CD4-positive, alpha-beta T cell (primary cell): ENCODE measurements at regions not wholly inside any gene's neighbourhood (a gene's known extent, or its start where the extent isn't known, plus 50 kb on each side); places are given as distances from the start of the nearest gene placed in this dataset.

Source experiments
- ATAC-seq: fragments of 200-7000 bp; cut with Tn5 transposase; one replicate; pipeline ENCODE4 v1.10.0; 2022; ENCODE audit warnings: mild to moderate bottlenecking; ENCODE audit not compliant: poor library complexity
- CTCF ChIA-PET: fragments of 350-600 bp; sonication (Branson Sonifier 250); formaldehyde crosslinking; loops from one replicate; lab custom pipeline; 2021; ENCODE audit warnings: antibody characterized with exemption, inconsistent platforms; lab: Charles Lee
- POLR2A ChIA-PET: fragments of 350-600 bp; sonication (Branson Sonifier 250); formaldehyde crosslinking; loops from one replicate; lab custom pipeline; 2021; ENCODE audit warnings: antibody characterized with exemption, inconsistent platforms; lab: Charles Lee
- DNase-seq, 14 experiments: peaks; one replicate each; pipeline ENCODE4 v3.0.0-alpha.2; 2013 to 2020; ENCODE audit warnings: mixed read lengths in 2 of 14
- H3K27ac ChIP-seq, 2 donors: one replicate each; pipeline versions ENCODE4 v1.5.1 to v1.7.0; 2013; ENCODE audit warnings: low read length in 2 of 2, low read depth in 1 of 2, mild to moderate bottlenecking in 1 of 2
- H3K27me3 ChIP-seq, 2 experiments: 1 replicate in 1 of 2; 2 replicates in 1 of 2; pipeline versions ENCODE4 v1.6.1 to v1.7.0; 2013; ENCODE audit warnings: low read length in 2 of 2, control low read depth in 1 of 2, mild to moderate bottlenecking in 1 of 2, moderate library complexity in 1 of 2; ENCODE audit not compliant: insufficient read depth in 2 of 2, control insufficient read depth in 1 of 2
- H3K36me3 ChIP-seq: one replicate; pipeline ENCODE4 v1.6.1; 2013; ENCODE audit warnings: low read length, control low read depth; ENCODE audit not compliant: insufficient read depth
- H3K4me1 ChIP-seq: one replicate; pipeline ENCODE4 v1.6.1; 2013; ENCODE audit warnings: low read length, control low read depth; ENCODE audit not compliant: insufficient read depth
- H3K4me3 ChIP-seq: one replicate; pipeline ENCODE4 v1.5.1; 2013; ENCODE audit warnings: mild to moderate bottlenecking, low read length, moderate library complexity
- H3K9me3 ChIP-seq, 2 experiments: 1 replicate in 1 of 2; 2 replicates in 1 of 2; pipeline versions ENCODE4 v1.6.1 to v1.7.0; 2013; ENCODE audit warnings: low read length in 2 of 2, mild to moderate bottlenecking in 2 of 2, control low read depth in 1 of 2, moderate library complexity in 1 of 2; ENCODE audit not compliant: control insufficient read depth in 1 of 2, insufficient read depth in 1 of 2
- H3K27ac Mint-ChIP-seq: one replicate; pipeline ENCODE4 v1.8.0; 2020; ENCODE audit warnings: mixed read lengths
- H3K27me3 Mint-ChIP-seq: one replicate; pipeline ENCODE4 v1.8.0; 2021; ENCODE audit warnings: mixed read lengths
- H3K36me3 Mint-ChIP-seq: one replicate; pipeline ENCODE4 v1.8.0; 2021; ENCODE audit warnings: low read depth, mixed read lengths
- H3K4me1 Mint-ChIP-seq: one replicate; pipeline ENCODE4 v1.8.0; 2021; ENCODE audit warnings: low read depth, mixed read lengths
- H3K4me3 Mint-ChIP-seq: one replicate; pipeline ENCODE4 v1.8.0; 2020; ENCODE audit warnings: mild to moderate bottlenecking, mixed read lengths
- H3K9me3 Mint-ChIP-seq: one replicate; pipeline ENCODE4 v1.8.0; 2020; ENCODE audit warnings: mixed read lengths
- CTCF ChIP-seq: fragments of 200-600 bp; IDR thresholded peaks from one replicate; pipeline ENCODE4 v1.8.0; 2022; ENCODE audit warnings: antibody characterized with exemption, mild to moderate bottlenecking
- intact Hi-C, 2 experiments: fragments of 100-400 bp; cut with DNase I in 1 of 2; cut with micrococcal nuclease in 1 of 2; formaldehyde crosslinking; loops; one replicate each; pipeline versions ENCODE4 v1.15.1 to v1.9.0; 2023 to 2025; cut with DNase I, micrococcal nuclease

GRCh38 chr18:39753178-39753577 lies 2187.6 kb upstream of the CELF4 start:
- Histone ChIP-seq H3K36me3 (no peaks in the 10 kb centered on the region), H3K27me3 (no peaks in the 10 kb centered on the region), H3K9me3 (peaks cover 0 to 23% of the 10 kb centered on the region in 2 experiments), H3K4me3 (no peak overlapping the region), H3K27ac (no peak overlapping the region), H3K4me1 (no peaks in the 10 kb centered on the region)
- H3K4me1 Mint-ChIP-seq, result no peaks in the 10 kb centered on the region
- peaks cover 16% of the 10 kb centered on the region for H3K9me3 Mint-ChIP-seq
- intact Hi-C loops, result no loop called here
- no peaks in the 10 kb centered on the region for H3K36me3 Mint-ChIP-seq
- no peak overlapping the region for H3K4me3 Mint-ChIP-seq
- ChIA-PET POLR2A (no interaction called here), CTCF (no interaction called here)
- no peak for ATAC-seq
- no peak for DNase-seq
- no peak overlapping the region for H3K27ac Mint-ChIP-seq
- TF ChIP-seq CTCF, result no peak
- no peaks in the 10 kb centered on the region for H3K27me3 Mint-ChIP-seq

- Histone ChIP-seq H3K27ac (no peak overlapping the region), H3K4me1 (no peaks in the 10 kb centered on the region), H3K9me3 (peaks cover 0 to 23% of the 10 kb centered on the region in 2 experiments), H3K4me3 (no peak overlapping the region), H3K27me3 (no peaks in the 10 kb centered on the region), H3K36me3 (no peaks in the 10 kb centered on the region)
- intact Hi-C loops, result no loop called here
- CTCF ChIA-PET, result no interaction called here
- Mint-ChIP-seq H3K36me3 (no peaks in the 10 kb centered on the region), H3K27ac (no peak overlapping the region), H3K9me3 (peaks cover 15% of the 10 kb centered on the region), H3K27me3 (no peaks in the 10 kb centered on the region), H3K4me1 (no peaks in the 10 kb centered on the region), H3K4me3 (no peak overlapping the region)
- no peak for ATAC-seq
- POLR2A ChIA-PET, result no interaction called here
- no peak for TF ChIP-seq CTCF
- DNase-seq, result no peak
Measured at GRCh38 chr18:39752351-39752750, 2186.8 kb upstream of the CELF4 start.

- no peak overlapping the region for H3K27ac Mint-ChIP-seq
- Histone ChIP-seq H3K27ac (no peak overlapping the region), H3K9me3 (peaks cover 0 to 23% of the 10 kb centered on the region in 2 experiments), H3K27me3 (no peaks in the 10 kb centered on the region), H3K36me3 (no peaks in the 10 kb centered on the region), H3K4me1 (no peaks in the 10 kb centered on the region), H3K4me3 (no peak overlapping the region)
- no peaks in the 10 kb centered on the region for H3K4me1 Mint-ChIP-seq
- DNase-seq, result no peak
- H3K4me3 Mint-ChIP-seq, result no peak overlapping the region
- no peak for TF ChIP-seq CTCF
- peaks cover 13% of the 10 kb centered on the region for H3K9me3 Mint-ChIP-seq
- intact Hi-C loops, result no loop called here
- POLR2A ChIA-PET, result no interaction called here
- CTCF ChIA-PET, result no interaction called here
- no peak for ATAC-seq
- no peaks in the 10 kb centered on the region for H3K27me3 Mint-ChIP-seq
- H3K36me3 Mint-ChIP-seq, result no peaks in the 10 kb centered on the region
Measured at GRCh38 chr18:39751921-39752320, 2186.3 kb upstream of the CELF4 start.
